GM19193 (cell line): ENCODE measurements at regions not wholly inside any gene's neighbourhood (a gene's known extent, or its start where the extent isn't known, plus 50 kb on each side); places are given as distances from the start of the nearest gene placed in this dataset.

ENCODE experiments used
- POLR2A ChIP-seq: IDR thresholded peaks from 4 replicates; pipeline ENCODE4 v1.6.1; 2011; ENCODE audit not compliant: insufficient read depth, insufficient read length; ENCODE audit errors: extremely low read depth

- TF ChIP-seq POLR2A: no peak
These were observed 191.8 kb downstream of the HTR7 start for GRCh38 chr10:90665905-90666662.

GRCh38 chr10:90674461-90674860 lies 183.4 kb downstream of the HTR7 start:
- TF ChIP-seq POLR2A: no peak

GRCh38 chr10:90674928-90675327 lies 182.9 kb downstream of the HTR7 start:
- no peak for TF ChIP-seq POLR2A

GRCh38 chr10:90675621-90676020 lies 182.2 kb downstream of the HTR7 start:
- no peak for TF ChIP-seq POLR2A
